GM23338 (cell line): ENCODE measurements at regions not wholly inside any gene's neighbourhood (a gene's known extent, or its start where the extent isn't known, plus 50 kb on each side); places are given as distances from the start of the nearest gene placed in this dataset.

ENCODE experiments used
- CREB1 ChIP-seq: fragments of 250-450 bp; sonication (Bioruptor Pico); IDR thresholded peaks from 2 replicates; pipeline ENCODE4 v1.5.0; 2020; ENCODE audit warnings: low read depth, mild to moderate bottlenecking, moderate library complexity
- EZH2 ChIP-seq: fragments of 200-600 bp; sonication (generic); IDR thresholded peaks from one replicate; pipeline ENCODE4 v1.8.0; 2017; ENCODE audit warnings: antibody characterized with exemption, mild to moderate bottlenecking, low read depth; ENCODE audit not compliant: unreplicated experiment
- EZH2phosphoT487 ChIP-seq: fragments of 200-600 bp; sonication (generic); IDR thresholded peaks from one replicate; pipeline ENCODE4 v1.8.1; 2018; ENCODE audit warnings: antibody characterized with exemption; ENCODE audit not compliant: unreplicated experiment
- JUNB ChIP-seq: IDR thresholded peaks from one replicate; pipeline ENCODE4 v1.6.1; 2016; ENCODE audit warnings: antibody characterized with exemption; ENCODE audit not compliant: unreplicated experiment
- NANOG ChIP-seq: IDR thresholded peaks from 2 replicates; pipeline ENCODE4 v1.6.1; 2016; ENCODE audit warnings: antibody characterized with exemption, borderline replicate concordance
- POLR2AphosphoS5 ChIP-seq: IDR thresholded peaks from 2 replicates; pipeline ENCODE4 v1.6.1; 2016; ENCODE audit warnings: antibody characterized with exemption, low read depth
- STAT1 ChIP-seq: IDR thresholded peaks from one replicate; pipeline ENCODE4 v1.6.1; 2016; ENCODE audit warnings: antibody characterized with exemption; ENCODE audit not compliant: unreplicated experiment
- ZNF114 ChIP-seq: fragments of 250-450 bp; sonication (Bioruptor Pico); IDR thresholded peaks from 2 replicates; pipeline ENCODE4 v1.5.0; 2020; ENCODE audit warnings: mild to moderate bottlenecking, moderate library complexity
- ZNF331 ChIP-seq: fragments of 250-450 bp; sonication (Bioruptor Pico); IDR thresholded peaks from 2 replicates; pipeline ENCODE4 v1.5.0; 2020; ENCODE audit warnings: low read depth, mild to moderate bottlenecking, moderate library complexity
- TF ChIP-seq, protein P1 (sequence below), 2 experiments: fragments of 200-600 bp in 1 of 2; sonication (generic) in 1 of 2; conservative IDR thresholded peaks; 2 replicates each; pipeline versions ENCODE4 v1.5.1 to v1.6.1; 2016 to 2017; ENCODE audit warnings: antibody characterized with exemption in 2 of 2, low read depth in 2 of 2, mild to moderate bottlenecking in 2 of 2, moderate library complexity in 1 of 2
- TF ChIP-seq, protein P2 (sequence below): IDR thresholded peaks from one replicate; pipeline ENCODE4 v1.6.1; 2018; ENCODE audit warnings: antibody characterized with exemption; ENCODE audit not compliant: unreplicated experiment
- TF ChIP-seq, protein P3 (sequence below): IDR thresholded peaks from 2 replicates; pipeline ENCODE4 v1.6.1; 2016; ENCODE audit warnings: antibody characterized with exemption

DNA sequence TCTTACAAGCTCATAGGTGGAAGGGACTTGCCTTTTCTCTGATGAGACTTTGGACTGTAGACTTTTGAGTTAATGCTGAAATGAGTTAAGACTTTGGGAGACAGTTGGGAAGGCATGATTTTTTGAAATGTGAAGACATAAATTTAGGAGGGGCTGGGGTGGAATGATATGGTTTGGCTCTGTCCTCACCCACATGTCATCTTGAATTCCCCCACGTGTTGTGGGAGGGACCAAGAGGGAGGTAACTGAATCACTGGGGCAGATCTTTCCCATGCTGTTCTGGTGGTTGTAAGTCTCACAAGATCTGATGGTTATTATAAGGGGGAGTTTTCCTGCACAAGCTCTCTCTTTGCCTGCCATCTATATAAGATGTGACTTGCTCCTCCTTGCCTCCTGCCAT, 777.9 kb downstream of the CENPC start:
- TF ChIP-seq, protein P1, sequence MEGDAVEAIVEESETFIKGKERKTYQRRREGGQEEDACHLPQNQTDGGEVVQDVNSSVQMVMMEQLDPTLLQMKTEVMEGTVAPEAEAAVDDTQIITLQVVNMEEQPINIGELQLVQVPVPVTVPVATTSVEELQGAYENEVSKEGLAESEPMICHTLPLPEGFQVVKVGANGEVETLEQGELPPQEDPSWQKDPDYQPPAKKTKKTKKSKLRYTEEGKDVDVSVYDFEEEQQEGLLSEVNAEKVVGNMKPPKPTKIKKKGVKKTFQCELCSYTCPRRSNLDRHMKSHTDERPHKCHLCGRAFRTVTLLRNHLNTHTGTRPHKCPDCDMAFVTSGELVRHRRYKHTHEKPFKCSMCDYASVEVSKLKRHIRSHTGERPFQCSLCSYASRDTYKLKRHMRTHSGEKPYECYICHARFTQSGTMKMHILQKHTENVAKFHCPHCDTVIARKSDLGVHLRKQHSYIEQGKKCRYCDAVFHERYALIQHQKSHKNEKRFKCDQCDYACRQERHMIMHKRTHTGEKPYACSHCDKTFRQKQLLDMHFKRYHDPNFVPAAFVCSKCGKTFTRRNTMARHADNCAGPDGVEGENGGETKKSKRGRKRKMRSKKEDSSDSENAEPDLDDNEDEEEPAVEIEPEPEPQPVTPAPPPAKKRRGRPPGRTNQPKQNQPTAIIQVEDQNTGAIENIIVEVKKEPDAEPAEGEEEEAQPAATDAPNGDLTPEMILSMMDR (conservative IDR thresholded peaks at IDR 0.05; ENCODE audit: low read depth in 2 of 2) = no peak
- TF ChIP-seq POLR2AphosphoS5 (no peak), CREB1 (CRISPR knock-in tag) (no peak), EZH2 (no peak), ZNF114 (CRISPR knock-in tag) (no peak), ZNF331 (CRISPR knock-in tag) (no peak), NANOG (no peak), EZH2phosphoT487 (no peak), STAT1 (no peak), JUNB (no peak)
- TF ChIP-seq, protein P2, sequence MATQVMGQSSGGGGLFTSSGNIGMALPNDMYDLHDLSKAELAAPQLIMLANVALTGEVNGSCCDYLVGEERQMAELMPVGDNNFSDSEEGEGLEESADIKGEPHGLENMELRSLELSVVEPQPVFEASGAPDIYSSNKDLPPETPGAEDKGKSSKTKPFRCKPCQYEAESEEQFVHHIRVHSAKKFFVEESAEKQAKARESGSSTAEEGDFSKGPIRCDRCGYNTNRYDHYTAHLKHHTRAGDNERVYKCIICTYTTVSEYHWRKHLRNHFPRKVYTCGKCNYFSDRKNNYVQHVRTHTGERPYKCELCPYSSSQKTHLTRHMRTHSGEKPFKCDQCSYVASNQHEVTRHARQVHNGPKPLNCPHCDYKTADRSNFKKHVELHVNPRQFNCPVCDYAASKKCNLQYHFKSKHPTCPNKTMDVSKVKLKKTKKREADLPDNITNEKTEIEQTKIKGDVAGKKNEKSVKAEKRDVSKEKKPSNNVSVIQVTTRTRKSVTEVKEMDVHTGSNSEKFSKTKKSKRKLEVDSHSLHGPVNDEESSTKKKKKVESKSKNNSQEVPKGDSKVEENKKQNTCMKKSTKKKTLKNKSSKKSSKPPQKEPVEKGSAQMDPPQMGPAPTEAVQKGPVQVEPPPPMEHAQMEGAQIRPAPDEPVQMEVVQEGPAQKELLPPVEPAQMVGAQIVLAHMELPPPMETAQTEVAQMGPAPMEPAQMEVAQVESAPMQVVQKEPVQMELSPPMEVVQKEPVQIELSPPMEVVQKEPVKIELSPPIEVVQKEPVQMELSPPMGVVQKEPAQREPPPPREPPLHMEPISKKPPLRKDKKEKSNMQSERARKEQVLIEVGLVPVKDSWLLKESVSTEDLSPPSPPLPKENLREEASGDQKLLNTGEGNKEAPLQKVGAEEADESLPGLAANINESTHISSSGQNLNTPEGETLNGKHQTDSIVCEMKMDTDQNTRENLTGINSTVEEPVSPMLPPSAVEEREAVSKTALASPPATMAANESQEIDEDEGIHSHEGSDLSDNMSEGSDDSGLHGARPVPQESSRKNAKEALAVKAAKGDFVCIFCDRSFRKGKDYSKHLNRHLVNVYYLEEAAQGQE = no peak
- TF ChIP-seq, protein P3, sequence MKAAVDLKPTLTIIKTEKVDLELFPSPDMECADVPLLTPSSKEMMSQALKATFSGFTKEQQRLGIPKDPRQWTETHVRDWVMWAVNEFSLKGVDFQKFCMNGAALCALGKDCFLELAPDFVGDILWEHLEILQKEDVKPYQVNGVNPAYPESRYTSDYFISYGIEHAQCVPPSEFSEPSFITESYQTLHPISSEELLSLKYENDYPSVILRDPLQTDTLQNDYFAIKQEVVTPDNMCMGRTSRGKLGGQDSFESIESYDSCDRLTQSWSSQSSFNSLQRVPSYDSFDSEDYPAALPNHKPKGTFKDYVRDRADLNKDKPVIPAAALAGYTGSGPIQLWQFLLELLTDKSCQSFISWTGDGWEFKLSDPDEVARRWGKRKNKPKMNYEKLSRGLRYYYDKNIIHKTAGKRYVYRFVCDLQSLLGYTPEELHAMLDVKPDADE = no peak
